ENCODE measurements at regions not wholly inside any gene's neighbourhood (a gene's known extent, or its start where the extent isn't known, plus 50 kb on each side); places are given as distances from the start of the nearest gene placed in this dataset.

- H3K9me3 ChIP-seq (ENCODE audit: insufficient read depth in 2 of 2, low read depth in 1 of 2, low read length in 1 of 2): no peaks in the 10 kb centered on the region
- ChIA-PET POLR2A (ENCODE audit: partially characterized antibody) (no interaction called here), CTCF (ENCODE audit: partially characterized antibody) (interaction anchor here (0.9 to 1.2 kb wide), 2 partner anchors 33 to 38 kb away, joined by 3 to 4 read pairs; no protein-coding TSS in a partner anchor)
- FAIRE-seq (no peak), DNase-seq (ENCODE audit: low read depth in 1 of 2, low spot score in 2 of 2) (no peak)
- H3K27me3 ChIP-seq (replicated peaks in 1 of 4; ENCODE audit: control insufficient read depth in 3 of 4, extremely low read depth in 1 of 4, insufficient read depth in 3 of 4, low read length in 3 of 4): no peaks in the 10 kb centered on the region
- H2BK20ac ChIP-seq (ENCODE audit: low read length): no peak overlapping the region
- no peak overlapping the region for H4K5ac ChIP-seq (ENCODE audit: insufficient read length, low read depth, low read length)
- H4K91ac ChIP-seq (replicated peaks; ENCODE audit: insufficient read length, low read length): no peak overlapping the region
- H2BK15ac ChIP-seq (ENCODE audit: low read length): no peak overlapping the region
- no peaks in the 10 kb centered on the region for H4K20me1 ChIP-seq (replicated peaks in 1 of 2; ENCODE audit: control insufficient read depth in 1 of 2, insufficient read depth in 2 of 2, low read length in 2 of 2)
- H2AK5ac ChIP-seq (ENCODE audit: low read depth, low read length): no peak overlapping the region
- no peak overlapping the region for H2AFZ ChIP-seq (ENCODE audit: low read length)
- TF ChIP-seq POLR2AphosphoS5 (IDR thresholded peaks at IDR 0.05; ENCODE audit: low read depth, low read length): no peak
- TF ChIP-seq NRF1 (IDR thresholded peaks at IDR 0.05; ENCODE audit: low read depth, low read length): no peak
- TF ChIP-seq CTCF (IDR thresholded peaks at IDR 0.05; ENCODE audit: control extremely low read depth in 1 of 3, insufficient read depth in 1 of 3, low read depth in 1 of 3, low read length in 3 of 3): no peak
- no peak for TF ChIP-seq KDM4A (IDR thresholded peaks at IDR 0.05; ENCODE audit: low read depth, low read length, severe bottlenecking)
- TF ChIP-seq POLR2A (IDR thresholded peaks at IDR 0.05; ENCODE audit: control extremely low read depth in 1 of 2, low read depth in 2 of 2, low read length in 2 of 2): no peak
- no peak for TF ChIP-seq SRF (IDR thresholded peaks at IDR 0.05; ENCODE audit: low read depth, low read length)
- no peak for TF ChIP-seq PHF8 (conservative IDR thresholded peaks at IDR 0.05; ENCODE audit: low read depth, low read length)
- no peak for TF ChIP-seq BRCA1 (IDR thresholded peaks at IDR 0.05; ENCODE audit: low read depth, low read length)
- no peak for TF ChIP-seq BCL11A (IDR thresholded peaks at IDR 0.05; ENCODE audit: low read depth in 2 of 2, low read length in 2 of 2)
- no peak for TF ChIP-seq SAP30 (IDR thresholded peaks at IDR 0.05; ENCODE audit: insufficient read depth, insufficient replicate concordance, low read length)
- no peak for TF ChIP-seq RAD21 (IDR thresholded peaks at IDR 0.05 in 1 of 2, conservative IDR thresholded peaks at IDR 0.05 in 1 of 2; ENCODE audit: low read depth in 2 of 2, low read length in 2 of 2)
- no peak for TF ChIP-seq CBX8 (IDR thresholded peaks at IDR 0.05; ENCODE audit: borderline replicate concordance, low read depth, low read length)
- no peaks in the 10 kb centered on the region for H3K79me2 ChIP-seq (ENCODE audit: control insufficient read depth in 1 of 2, insufficient read depth in 2 of 2, low read length in 2 of 2)
- H3K4me2 ChIP-seq (ENCODE audit: insufficient read depth in 1 of 2, low read depth in 2 of 2, low read length in 2 of 2): no peak overlapping the region
- H3K56ac ChIP-seq (replicated peaks; ENCODE audit: insufficient read length, low read depth, low read length): no peak overlapping the region
- H2BK12ac ChIP-seq (ENCODE audit: low read depth, low read length): no peak overlapping the region
- H3K18ac ChIP-seq (ENCODE audit: extremely low read depth, low read length): no peak overlapping the region
- no peak overlapping the region for H3K9ac ChIP-seq (replicated peaks in 1 of 4; ENCODE audit: extremely low read depth in 1 of 4, low read depth in 3 of 4, low read length in 3 of 4)
- H3K79me1 ChIP-seq (ENCODE audit: low read depth, low read length): no peaks in the 10 kb centered on the region
- H4K8ac ChIP-seq (ENCODE audit: extremely low read depth, insufficient read depth, low read length): no peak overlapping the region
- H3K4me1 ChIP-seq (replicated peaks in 1 of 4; ENCODE audit: control insufficient read depth in 3 of 4, insufficient read depth in 4 of 4, low read length in 3 of 4): no peaks in the 10 kb centered on the region
- H3K23me2 ChIP-seq (ENCODE audit: low read depth, low read length): no peaks in the 10 kb centered on the region; the same call in 1 of the 2 replicates
- H2BK5ac ChIP-seq (ENCODE audit: low read depth, low read length): no peak overlapping the region
- no peak overlapping the region for H3K23ac ChIP-seq (ENCODE audit: insufficient read length)
- H3K4me3 ChIP-seq (ENCODE audit: extremely low read depth in 1 of 4, insufficient read depth in 2 of 4, low read depth in 3 of 4, low read length in 4 of 4): no peak overlapping the region
- no peak overlapping the region for H2BK120ac ChIP-seq (replicated peaks; ENCODE audit: low read depth, low read length)
- H3K27ac ChIP-seq (ENCODE audit: low read depth, low read length): no peak overlapping the region
- no peak overlapping the region for H3K4ac ChIP-seq (replicated peaks; ENCODE audit: insufficient read length, low read depth, low read length)
- H3K14ac ChIP-seq (ENCODE audit: insufficient read length): no peak overlapping the region
- 86% methylated on average over 4 of the region's 4 CpGs; no CpG with 5 or more reads in 1 of the 2 experiments for WGBS, 2 experiments (ENCODE audit: extremely low coverage in 1 of 2, insufficient coverage in 1 of 2, insufficient read length in 1 of 2, insufficient replicate concordance in 2 of 2, low coverage in 1 of 2, low lambda C conversion rate in 2 of 2, missing lambda C conversion rate in 1 of 2)
- no peaks in the 10 kb centered on the region; a peak in 1 of 8 replicates for H3K36me3 ChIP-seq (ENCODE audit: control insufficient read depth in 2 of 4, insufficient read depth in 4 of 4, low read length in 3 of 4)
Observed at GRCh38 chr12:85462888-85463287, 182.9 kb downstream of the ALX1 start.
